ENCODE measurements at regions not wholly inside any gene's neighbourhood (a gene's known extent, or its start where the extent isn't known, plus 50 kb on each side); places are given as distances from the start of the nearest gene placed in this dataset.

DNA sequence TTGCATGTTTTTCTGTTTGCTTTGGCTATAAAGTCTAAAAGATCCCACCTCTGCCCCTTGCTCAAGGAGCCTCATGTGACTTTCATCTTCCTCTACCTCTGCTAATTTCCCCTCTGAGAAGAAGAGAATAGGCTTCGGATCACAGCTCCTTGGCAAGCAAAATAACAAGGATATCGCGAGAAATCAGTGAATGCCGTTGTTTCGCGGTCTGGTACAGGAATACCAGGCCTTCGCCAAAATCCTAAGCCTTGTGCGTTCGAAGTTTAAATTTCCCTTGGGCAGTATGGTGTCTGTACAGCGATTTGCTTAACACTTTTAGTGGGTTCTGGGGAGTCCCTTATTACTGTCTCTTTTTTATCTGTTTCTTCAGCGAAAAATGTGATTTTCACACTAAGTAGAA lies 142.3 kb downstream of the IRF8 start:
- TF ChIP-seq, protein P1, sequence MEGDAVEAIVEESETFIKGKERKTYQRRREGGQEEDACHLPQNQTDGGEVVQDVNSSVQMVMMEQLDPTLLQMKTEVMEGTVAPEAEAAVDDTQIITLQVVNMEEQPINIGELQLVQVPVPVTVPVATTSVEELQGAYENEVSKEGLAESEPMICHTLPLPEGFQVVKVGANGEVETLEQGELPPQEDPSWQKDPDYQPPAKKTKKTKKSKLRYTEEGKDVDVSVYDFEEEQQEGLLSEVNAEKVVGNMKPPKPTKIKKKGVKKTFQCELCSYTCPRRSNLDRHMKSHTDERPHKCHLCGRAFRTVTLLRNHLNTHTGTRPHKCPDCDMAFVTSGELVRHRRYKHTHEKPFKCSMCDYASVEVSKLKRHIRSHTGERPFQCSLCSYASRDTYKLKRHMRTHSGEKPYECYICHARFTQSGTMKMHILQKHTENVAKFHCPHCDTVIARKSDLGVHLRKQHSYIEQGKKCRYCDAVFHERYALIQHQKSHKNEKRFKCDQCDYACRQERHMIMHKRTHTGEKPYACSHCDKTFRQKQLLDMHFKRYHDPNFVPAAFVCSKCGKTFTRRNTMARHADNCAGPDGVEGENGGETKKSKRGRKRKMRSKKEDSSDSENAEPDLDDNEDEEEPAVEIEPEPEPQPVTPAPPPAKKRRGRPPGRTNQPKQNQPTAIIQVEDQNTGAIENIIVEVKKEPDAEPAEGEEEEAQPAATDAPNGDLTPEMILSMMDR (IDR thresholded peaks at IDR 0.05; ENCODE audit: low read depth, low read length) = no peak
- TF ChIP-seq POLR2A (IDR thresholded peaks at IDR 0.05; ENCODE audit: extremely low read depth, insufficient read length) (no peak), MYC (IDR thresholded peaks at IDR 0.05; ENCODE audit: low read depth, low read length) (no peak)
